ENCODE measurements at regions not wholly inside any gene's neighbourhood (a gene's known extent, or its start where the extent isn't known, plus 50 kb on each side); places are given as distances from the start of the nearest gene placed in this dataset.

DNA sequence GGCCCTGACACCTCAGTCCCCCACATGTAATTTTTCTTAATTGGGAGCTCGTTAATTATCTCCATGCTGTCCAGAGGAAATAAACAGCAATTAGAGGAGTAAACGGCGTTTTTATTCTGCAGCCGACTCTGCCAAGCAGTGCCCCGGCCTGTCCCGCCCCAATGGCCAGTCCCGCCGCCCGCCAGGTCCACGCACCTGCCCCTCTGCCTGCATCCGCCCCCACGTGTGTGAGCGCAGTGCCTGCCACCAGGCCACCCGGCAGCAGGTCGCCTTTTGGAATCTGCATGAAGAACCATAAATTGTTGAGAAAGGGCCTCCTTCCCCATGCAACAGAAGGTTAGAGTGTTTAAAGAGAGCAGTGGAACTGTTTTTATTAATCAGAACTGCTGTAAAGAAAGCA, 87.5 kb upstream of the LINGO1 start:
- intact Hi-C loops (cut with micrococcal nuclease): no loop called here
- POLR2A ChIA-PET: no interaction called here
- H4K20me1 ChIP-seq (ENCODE audit: control insufficient read depth, insufficient read depth, low read length, poor library complexity, severe bottlenecking): no peaks in the 10 kb centered on the region
- no peak overlapping the region for H2AFZ ChIP-seq (ENCODE audit: insufficient read depth, low read depth, low read length, poor library complexity, severe bottlenecking)
- H3K27me3 ChIP-seq (replicated peaks in 1 of 4; ENCODE audit: control extremely low read depth in 1 of 4, control insufficient read depth in 3 of 4, insufficient read depth in 4 of 4, low read length in 3 of 4): peaks cover 0 to 4% (median 0%) of the 10 kb centered on the region in 4 experiments
- H3K79me2 ChIP-seq (ENCODE audit: control insufficient read depth, insufficient read depth, low read length): no peaks in the 10 kb centered on the region
- H3K36me3 ChIP-seq (replicated peaks in 1 of 2; ENCODE audit: control extremely low read depth in 1 of 2, control insufficient read depth in 1 of 2, extremely low read depth in 1 of 2, insufficient read depth in 2 of 2, low read length in 1 of 2): no peaks in the 10 kb centered on the region
- WGBS (ENCODE audit: insufficient coverage): 87% methylated on average over 14 of the region's 15 CpGs
- CTCF ChIA-PET: interaction anchor here (0.6 kb wide), 1 partner anchor 110 kb away, joined by 3 read pairs; no protein-coding TSS in a partner anchor
- H3K9me3 ChIP-seq (ENCODE audit: control extremely low read depth in 1 of 3, control insufficient read depth in 2 of 3, insufficient read depth in 1 of 3, low read length in 2 of 3): peaks cover 0 to 5% (median 0%) of the 10 kb centered on the region in 3 donors
- ATAC-seq (ENCODE audit: low read depth): no peak
- H3K27me3 Mint-ChIP-seq: peaks cover 27% of the 10 kb centered on the region
- H3K9me3 Mint-ChIP-seq (ENCODE audit: insufficient read depth): no peaks in the 10 kb centered on the region
- DNase-seq: no peak
- no peaks in the 10 kb centered on the region for H3K4me1 Mint-ChIP-seq
- H3K4me2 ChIP-seq (replicated peaks; ENCODE audit: low read depth, low read length, poor library complexity, severe bottlenecking): no peak overlapping the region
- no peak overlapping the region for H3K4me3 Mint-ChIP-seq
- H3K4me1 ChIP-seq (ENCODE audit: control insufficient read depth in 2 of 2, insufficient read depth in 2 of 2, low read length in 2 of 2): no peaks in the 10 kb centered on the region
- TF ChIP-seq EZH2 (IDR thresholded peaks at IDR 0.05; ENCODE audit: borderline replicate concordance, insufficient read depth, low read depth, low read length, poor library complexity, severe bottlenecking): no peak
- TF ChIP-seq, protein P1, sequence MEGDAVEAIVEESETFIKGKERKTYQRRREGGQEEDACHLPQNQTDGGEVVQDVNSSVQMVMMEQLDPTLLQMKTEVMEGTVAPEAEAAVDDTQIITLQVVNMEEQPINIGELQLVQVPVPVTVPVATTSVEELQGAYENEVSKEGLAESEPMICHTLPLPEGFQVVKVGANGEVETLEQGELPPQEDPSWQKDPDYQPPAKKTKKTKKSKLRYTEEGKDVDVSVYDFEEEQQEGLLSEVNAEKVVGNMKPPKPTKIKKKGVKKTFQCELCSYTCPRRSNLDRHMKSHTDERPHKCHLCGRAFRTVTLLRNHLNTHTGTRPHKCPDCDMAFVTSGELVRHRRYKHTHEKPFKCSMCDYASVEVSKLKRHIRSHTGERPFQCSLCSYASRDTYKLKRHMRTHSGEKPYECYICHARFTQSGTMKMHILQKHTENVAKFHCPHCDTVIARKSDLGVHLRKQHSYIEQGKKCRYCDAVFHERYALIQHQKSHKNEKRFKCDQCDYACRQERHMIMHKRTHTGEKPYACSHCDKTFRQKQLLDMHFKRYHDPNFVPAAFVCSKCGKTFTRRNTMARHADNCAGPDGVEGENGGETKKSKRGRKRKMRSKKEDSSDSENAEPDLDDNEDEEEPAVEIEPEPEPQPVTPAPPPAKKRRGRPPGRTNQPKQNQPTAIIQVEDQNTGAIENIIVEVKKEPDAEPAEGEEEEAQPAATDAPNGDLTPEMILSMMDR (IDR thresholded peaks at IDR 0.05): no peak
- no peak overlapping the region for H3K9ac ChIP-seq (ENCODE audit: low read length)
- H3K27ac Mint-ChIP-seq: no peak overlapping the region
- H3K27ac ChIP-seq (ENCODE audit: low read length in 2 of 2): no peak overlapping the region
- H3K4me3 ChIP-seq (ENCODE audit: control extremely low read depth in 1 of 5, extremely low read depth in 1 of 5, insufficient read depth in 1 of 5, low read depth in 2 of 5, low read length in 4 of 5): no peak overlapping the region

DNA sequence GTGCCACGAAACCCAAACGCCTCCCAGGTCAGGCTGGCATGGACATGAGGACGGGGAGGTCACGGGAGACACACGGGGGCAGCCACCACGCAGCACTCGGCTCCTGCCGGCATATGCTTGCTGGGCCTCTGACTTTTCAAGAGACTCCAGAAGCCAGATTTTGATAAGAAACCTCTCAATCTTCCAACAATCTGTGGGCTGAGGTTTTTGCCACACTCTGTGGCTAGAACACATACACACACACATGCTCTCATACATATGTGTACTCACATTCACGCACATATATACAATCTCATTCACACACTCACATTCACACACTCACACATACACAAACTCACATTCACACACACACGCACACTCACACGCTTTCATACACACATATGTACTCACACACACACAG, 86.7 kb upstream of the LINGO1 start:
- Mint-ChIP-seq H3K4me1 (no peaks in the 10 kb centered on the region), H3K9me3 (ENCODE audit: insufficient read depth) (no peaks in the 10 kb centered on the region), H3K27ac (no peak overlapping the region), H3K4me3 (no peak overlapping the region), H3K27me3 (peaks cover 32% of the 10 kb centered on the region)
- Histone ChIP-seq H3K4me3 (ENCODE audit: control extremely low read depth in 1 of 5, extremely low read depth in 1 of 5, insufficient read depth in 1 of 5, low read depth in 2 of 5, low read length in 4 of 5) (no peak overlapping the region), H3K27me3 (replicated peaks in 1 of 4; ENCODE audit: control extremely low read depth in 1 of 4, control insufficient read depth in 3 of 4, insufficient read depth in 4 of 4, low read length in 3 of 4) (peaks cover 0 to 4% (median 1%) of the 10 kb centered on the region in 4 experiments), H3K36me3 (replicated peaks in 1 of 2; ENCODE audit: control extremely low read depth in 1 of 2, control insufficient read depth in 1 of 2, extremely low read depth in 1 of 2, insufficient read depth in 2 of 2, low read length in 1 of 2) (no peaks in the 10 kb centered on the region), H3K79me2 (ENCODE audit: control insufficient read depth, insufficient read depth, low read length) (no peaks in the 10 kb centered on the region), H4K20me1 (ENCODE audit: control insufficient read depth, insufficient read depth, low read length, poor library complexity, severe bottlenecking) (no peaks in the 10 kb centered on the region), H3K4me2 (replicated peaks; ENCODE audit: low read depth, low read length, poor library complexity, severe bottlenecking) (no peak overlapping the region), H2AFZ (ENCODE audit: insufficient read depth, low read depth, low read length, poor library complexity, severe bottlenecking) (no peak overlapping the region), H3K27ac (ENCODE audit: low read length in 2 of 2) (no peak overlapping the region), H3K9ac (ENCODE audit: low read length) (no peak overlapping the region), H3K4me1 (ENCODE audit: control insufficient read depth in 2 of 2, insufficient read depth in 2 of 2, low read length in 2 of 2) (no peaks in the 10 kb centered on the region), H3K9me3 (ENCODE audit: control extremely low read depth in 1 of 3, control insufficient read depth in 2 of 3, insufficient read depth in 1 of 3, low read length in 2 of 3) (no peaks in the 10 kb centered on the region)
- WGBS (ENCODE audit: insufficient coverage): 75% methylated on average over 11 of the region's 11 CpGs
- no peak for ATAC-seq (ENCODE audit: low read depth)
- DNase-seq: no peak
- ChIA-PET POLR2A (no interaction called here), CTCF (no interaction called here)
- no peak for TF ChIP-seq EZH2 (IDR thresholded peaks at IDR 0.05; ENCODE audit: borderline replicate concordance, insufficient read depth, low read depth, low read length, poor library complexity, severe bottlenecking)
- TF ChIP-seq, protein P1 (IDR thresholded peaks at IDR 0.05): no peak
- intact Hi-C loops (cut with micrococcal nuclease): no loop called here

Measured in B cell (primary cell).